ENCODE measurements at regions not wholly inside any gene's neighbourhood (a gene's known extent, or its start where the extent isn't known, plus 50 kb on each side); places are given as distances from the start of the nearest gene placed in this dataset.

DNA sequence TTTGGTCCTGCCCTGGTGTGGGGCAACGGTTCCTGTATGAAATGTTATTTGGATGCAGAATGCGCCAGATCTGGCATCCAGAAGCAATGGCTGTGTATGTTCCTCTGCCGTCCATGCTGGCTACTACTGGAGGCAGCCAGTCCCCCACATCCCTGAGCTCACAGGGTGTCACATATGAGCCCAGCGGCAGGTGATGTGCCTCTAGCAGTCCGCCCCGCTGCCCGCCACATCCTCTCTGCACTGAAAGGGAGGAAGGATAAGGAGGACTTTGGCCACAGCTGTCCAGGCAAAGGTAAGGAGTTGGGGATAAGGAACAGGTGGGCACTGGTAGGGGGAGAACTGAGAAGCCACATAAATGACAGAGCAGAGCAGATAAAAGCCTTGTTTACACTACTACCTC is 305.3 kb upstream of the DAB1 start:
- Mint-ChIP-seq H3K4me1 (no peaks in the 10 kb centered on the region), H3K36me3 (no peaks in the 10 kb centered on the region), H3K27ac (no peak overlapping the region), H3K4me3 (no peak overlapping the region), H3K27me3 (no peaks in the 10 kb centered on the region), H3K9me3 (peaks cover 0 to 3% (median 0%) of the 10 kb centered on the region in 7 donors)
- ATAC-seq (ENCODE audit: low read depth in 2 of 2), result no peak
- no peak for DNase-seq

DNA sequence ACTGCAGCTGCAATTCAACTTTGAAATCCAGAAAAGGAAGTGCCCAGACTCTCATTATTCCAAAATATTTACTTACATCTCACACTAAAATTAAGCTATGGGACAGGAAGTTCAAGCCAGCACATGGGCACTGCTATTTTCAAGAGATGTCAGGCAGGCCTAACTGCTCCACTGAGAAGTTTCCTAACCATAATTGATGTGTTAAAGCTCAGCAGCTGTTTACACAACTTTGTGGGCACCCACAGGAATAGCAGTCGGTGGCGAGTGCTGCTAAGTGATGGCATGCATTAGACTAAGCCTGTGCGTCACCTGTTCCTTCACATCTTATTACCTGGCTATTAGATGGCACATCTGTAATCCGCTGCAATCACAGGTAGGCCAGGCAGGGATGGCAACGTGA is 303.3 kb upstream of the DAB1 start:
- no peak for DNase-seq
- Mint-ChIP-seq H3K9me3 (no peaks in the 10 kb centered on the region), H3K4me3 (no peak overlapping the region), H3K4me1 (no peaks in the 10 kb centered on the region), H3K27me3 (no peaks in the 10 kb centered on the region), H3K36me3 (no peaks in the 10 kb centered on the region), H3K27ac (no peak overlapping the region)
- no peak for ATAC-seq (ENCODE audit: low read depth in 2 of 2)

DNA sequence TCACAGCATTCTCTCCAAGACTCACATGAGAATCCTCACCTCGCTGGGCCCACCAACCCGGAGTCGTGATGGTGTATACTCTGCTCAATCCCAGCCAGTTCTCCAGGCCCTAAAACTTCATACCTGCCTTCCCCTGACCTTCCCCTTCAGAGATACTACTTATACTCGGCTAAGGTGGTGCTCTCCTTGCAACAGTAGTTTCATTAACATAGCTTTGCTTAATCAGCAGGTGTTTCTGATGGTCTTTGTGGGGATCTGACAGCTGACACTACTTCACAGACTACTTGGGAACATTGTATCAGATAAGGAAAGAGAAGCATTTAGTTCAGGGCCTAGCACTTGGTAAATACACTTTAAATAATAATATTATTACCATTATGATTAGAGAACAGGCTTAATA is 301.5 kb upstream of the DAB1 start:
- H3K27ac Mint-ChIP-seq, result no peak overlapping the region
- H3K9me3 Mint-ChIP-seq, result no peaks in the 10 kb centered on the region
- no peak for DNase-seq
- H3K27me3 Mint-ChIP-seq, result no peaks in the 10 kb centered on the region
- H3K4me3 Mint-ChIP-seq, result no peak overlapping the region
- no peak for ATAC-seq (ENCODE audit: low read depth in 2 of 2)
- H3K4me1 Mint-ChIP-seq, result no peaks in the 10 kb centered on the region
- H3K36me3 Mint-ChIP-seq, result no peaks in the 10 kb centered on the region

DNA sequence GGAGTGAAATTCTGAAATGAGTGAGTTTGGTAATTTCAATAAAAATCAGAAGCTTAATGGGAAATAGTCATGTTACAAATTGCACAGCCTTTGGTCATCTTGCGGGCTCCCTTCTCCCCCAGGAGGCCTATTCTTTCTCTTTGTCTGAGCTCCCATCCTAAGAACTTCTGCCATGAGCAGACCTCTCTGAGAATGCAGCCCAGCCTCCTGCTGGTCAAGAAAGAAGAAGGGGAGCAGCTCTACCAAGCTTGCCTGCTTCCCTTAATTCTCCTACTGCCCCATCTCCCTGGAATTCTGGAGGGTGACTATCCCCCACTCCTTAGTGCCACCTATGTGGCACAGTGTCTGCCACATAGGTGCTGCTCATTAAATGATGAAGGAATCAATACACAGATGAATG is 300.7 kb upstream of the DAB1 start:
- Mint-ChIP-seq H3K9me3 (peaks cover 0 to 1% (median 0%) of the 10 kb centered on the region in 7 donors), H3K27ac (no peak overlapping the region), H3K27me3 (no peaks in the 10 kb centered on the region), H3K4me3 (no peak overlapping the region), H3K36me3 (no peaks in the 10 kb centered on the region), H3K4me1 (no peaks in the 10 kb centered on the region)
- DNase-seq (no peak), ATAC-seq (ENCODE audit: low read depth in 2 of 2) (no peak)

DNA sequence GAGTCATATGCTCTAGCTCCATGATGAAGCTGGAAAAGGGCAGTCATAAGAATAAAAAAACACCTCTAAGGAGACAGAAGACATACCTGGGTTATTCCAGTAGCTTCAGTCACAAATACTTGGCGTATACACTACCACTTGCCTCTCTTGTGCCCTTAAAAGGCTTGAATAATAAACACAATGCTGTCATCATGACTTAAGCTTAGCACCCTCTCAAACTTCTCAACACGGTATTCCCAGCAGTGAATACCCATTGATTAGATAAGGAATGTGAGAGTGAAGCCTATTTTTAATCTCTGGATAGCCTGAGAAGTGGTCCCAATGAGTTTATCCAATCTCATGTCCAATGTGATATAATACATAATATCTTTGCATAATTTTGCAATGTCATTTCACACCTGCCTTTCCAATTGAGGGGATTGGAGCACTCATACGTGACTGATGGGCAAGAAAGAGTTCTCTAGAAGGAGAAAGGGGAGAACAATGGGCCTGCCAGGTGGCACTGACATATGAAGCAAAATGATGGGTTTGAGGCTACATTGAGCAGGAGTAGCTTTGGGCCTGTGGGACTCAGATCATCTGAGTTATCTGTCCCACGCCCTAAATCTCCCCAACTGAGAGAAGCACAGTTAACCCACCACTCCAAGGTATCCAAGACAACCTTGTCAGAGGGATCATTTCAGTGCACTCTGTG is 298.6 kb upstream of the DAB1 start:
- H3K36me3 Mint-ChIP-seq, result no peaks in the 10 kb centered on the region
- H3K9me3 Mint-ChIP-seq, result peaks cover 0 to 2% (median 0%) of the 10 kb centered on the region in 7 donors
- H3K27me3 Mint-ChIP-seq, result no peaks in the 10 kb centered on the region
- no peak overlapping the region for H3K4me3 Mint-ChIP-seq
- H3K27ac Mint-ChIP-seq, result no peak overlapping the region
- ATAC-seq (ENCODE audit: low read depth in 2 of 2) (no peak), DNase-seq (no peak)
- no peaks in the 10 kb centered on the region for H3K4me1 Mint-ChIP-seq

DNA sequence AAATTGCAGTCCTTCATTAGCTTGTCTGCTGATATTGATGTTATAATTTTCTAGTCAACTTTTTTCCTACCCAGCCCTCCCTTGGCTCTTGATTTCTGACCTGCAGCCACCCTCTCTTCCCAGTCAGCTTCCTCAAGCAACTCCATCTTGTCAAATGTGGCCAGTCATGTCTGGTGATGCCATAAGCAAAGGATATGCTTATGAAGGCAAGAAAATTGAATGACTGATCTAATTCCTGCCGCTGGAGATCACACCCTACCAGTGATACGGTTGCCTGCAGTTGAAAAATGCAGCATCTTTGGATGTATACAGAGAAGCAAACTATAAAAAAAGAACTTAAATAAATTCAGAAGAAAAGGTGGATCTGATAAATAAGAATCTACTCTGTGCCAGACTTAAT is 297.1 kb upstream of the DAB1 start:
- H3K9me3 Mint-ChIP-seq, result peaks cover 0 to 4% (median 0%) of the 10 kb centered on the region in 7 donors
- no peak overlapping the region for H3K27ac Mint-ChIP-seq
- H3K4me1 Mint-ChIP-seq, result no peaks in the 10 kb centered on the region
- H3K4me3 Mint-ChIP-seq, result no peak overlapping the region
- DNase-seq (no peak), ATAC-seq (ENCODE audit: low read depth in 2 of 2) (no peak)
- no peaks in the 10 kb centered on the region for H3K36me3 Mint-ChIP-seq
- no peaks in the 10 kb centered on the region for H3K27me3 Mint-ChIP-seq

DNA sequence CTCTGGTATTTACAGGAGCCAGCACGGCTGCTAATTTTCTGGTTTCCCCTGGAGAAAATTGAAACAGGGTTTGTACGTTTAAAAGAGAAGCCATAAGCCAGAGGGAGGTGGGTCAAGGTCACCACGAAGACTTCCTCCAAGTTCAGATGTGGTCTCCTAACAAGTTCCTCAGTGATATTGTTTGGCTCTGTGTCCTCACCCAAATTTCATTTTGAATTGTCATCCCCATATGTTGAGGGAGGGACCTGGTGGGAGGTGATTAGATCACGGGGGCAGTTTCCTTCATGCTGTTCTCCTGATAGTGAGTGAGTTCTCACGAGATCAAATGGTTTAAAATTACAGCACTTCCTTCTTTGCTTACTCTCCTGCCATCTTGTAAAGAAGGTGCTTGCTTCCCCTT is 295.4 kb upstream of the DAB1 start:
- Mint-ChIP-seq H3K4me3 (no peak overlapping the region), H3K36me3 (no peaks in the 10 kb centered on the region), H3K27me3 (no peaks in the 10 kb centered on the region), H3K4me1 (no peaks in the 10 kb centered on the region), H3K27ac (no peak overlapping the region), H3K9me3 (peaks cover 0 to 5% (median 2%) of the 10 kb centered on the region in 7 donors)
- ATAC-seq (ENCODE audit: low read depth in 2 of 2) (no peak), DNase-seq (no peak)

DNA sequence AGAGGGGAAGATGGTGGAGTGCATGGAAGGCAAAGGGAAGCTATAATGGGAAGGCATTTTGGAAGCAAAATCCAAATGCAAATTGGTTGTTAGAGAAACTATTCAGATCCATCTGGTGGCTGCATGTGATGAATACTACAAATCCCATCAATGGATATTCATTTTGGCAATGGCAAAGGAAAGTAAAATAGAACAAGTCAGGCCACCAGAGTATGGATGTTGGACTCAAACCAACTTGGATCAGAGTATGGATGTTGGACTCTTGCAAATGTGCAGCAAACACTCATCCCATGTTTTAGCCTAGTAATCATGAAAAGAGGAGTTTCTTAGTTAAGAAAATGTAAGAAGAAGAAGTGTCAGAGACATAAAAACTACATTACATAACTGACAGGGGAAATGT is 289.6 kb upstream of the DAB1 start:
- Mint-ChIP-seq H3K9me3 (peaks cover 0 to 9% (median 2%) of the 10 kb centered on the region in 7 donors), H3K27ac (no peak overlapping the region), H3K27me3 (peaks cover 0 to 8% (median 4%) of the 10 kb centered on the region in 3 donors), H3K4me1 (no peaks in the 10 kb centered on the region), H3K36me3 (no peaks in the 10 kb centered on the region), H3K4me3 (no peak overlapping the region)
- ATAC-seq (ENCODE audit: low read depth in 2 of 2) (no peak), DNase-seq (no peak)

DNA sequence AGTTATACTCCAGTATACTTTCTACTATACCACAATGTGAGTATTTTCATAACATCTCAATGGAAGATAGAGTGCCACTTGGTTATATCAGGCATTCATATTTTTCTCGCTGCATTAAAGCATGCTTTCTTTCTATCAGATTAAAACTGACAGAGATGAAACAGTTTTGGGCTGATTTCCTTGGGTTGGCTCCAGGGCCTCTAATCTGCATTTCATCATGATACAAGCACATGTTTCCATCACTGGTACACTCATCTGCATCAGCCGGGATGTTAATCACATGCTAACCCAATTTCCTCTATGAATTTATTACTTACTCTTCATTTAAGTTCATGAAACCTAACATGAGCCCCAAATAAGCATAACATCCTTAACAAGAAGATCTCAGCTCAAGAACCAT is 289.0 kb upstream of the DAB1 start:
- Mint-ChIP-seq H3K27ac (no peak overlapping the region), H3K4me1 (no peaks in the 10 kb centered on the region), H3K4me3 (no peak overlapping the region), H3K27me3 (peaks cover 4 to 8% (median 4%) of the 10 kb centered on the region in 3 donors), H3K9me3 (peaks cover 0 to 9% (median 2%) of the 10 kb centered on the region in 7 donors), H3K36me3 (no peaks in the 10 kb centered on the region)
- no peak for ATAC-seq (ENCODE audit: low read depth in 2 of 2)
- no peak for DNase-seq

DNA sequence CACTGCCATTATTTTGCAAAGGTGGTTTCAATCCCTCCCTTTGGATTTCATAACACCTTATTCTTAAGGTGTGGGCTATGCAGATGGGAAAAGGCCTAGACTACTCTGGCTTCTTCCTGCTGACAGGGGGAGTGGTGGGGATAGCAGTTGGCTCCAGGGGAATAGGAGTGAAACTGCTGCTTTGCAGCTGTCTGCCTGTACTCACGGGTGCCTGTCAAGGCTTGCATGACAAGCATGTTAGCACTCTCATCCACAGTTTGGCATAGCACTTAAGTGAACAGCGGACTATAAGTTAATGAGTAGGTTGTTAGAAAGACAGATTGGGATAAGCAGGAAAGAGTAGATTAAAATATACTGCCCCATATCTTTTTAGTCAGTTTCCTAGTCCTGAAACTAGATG is 287.5 kb upstream of the DAB1 start:
- ATAC-seq (ENCODE audit: low read depth in 2 of 2) (no peak), DNase-seq (no peak)
- H3K27ac Mint-ChIP-seq, result no peak overlapping the region
- H3K9me3 Mint-ChIP-seq, result peaks cover 0 to 9% (median 2%) of the 10 kb centered on the region in 7 donors
- no peak overlapping the region for H3K4me3 Mint-ChIP-seq
- H3K36me3 Mint-ChIP-seq, result no peaks in the 10 kb centered on the region
- no peaks in the 10 kb centered on the region for H3K4me1 Mint-ChIP-seq
- peaks cover 4 to 10% (median 8%) of the 10 kb centered on the region in 3 donors for H3K27me3 Mint-ChIP-seq

DNA sequence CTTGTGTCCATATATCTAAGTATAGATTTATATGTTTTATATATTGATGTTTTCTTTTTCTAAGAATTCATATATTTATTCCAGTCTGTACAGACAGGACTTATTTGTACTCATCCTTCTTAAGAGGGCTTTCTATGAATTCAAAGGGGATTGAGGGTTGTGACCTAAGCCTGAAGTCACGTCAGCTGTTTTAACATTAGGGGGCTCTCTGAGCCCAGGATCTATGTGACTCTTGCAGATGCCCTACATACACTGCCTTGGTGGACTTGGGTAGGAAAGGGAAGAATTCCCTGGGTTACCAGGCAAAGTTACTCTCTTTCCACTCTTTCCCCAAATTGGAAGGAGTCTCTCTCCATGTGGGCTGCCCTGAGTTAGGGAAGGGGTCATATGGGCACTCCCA is 283.8 kb upstream of the DAB1 start:
- H3K4me3 Mint-ChIP-seq, result no peak overlapping the region
- no peaks in the 10 kb centered on the region for H3K36me3 Mint-ChIP-seq
- no peaks in the 10 kb centered on the region for H3K4me1 Mint-ChIP-seq
- DNase-seq (no peak), ATAC-seq (ENCODE audit: low read depth in 2 of 2) (no peak)
- peaks cover 0 to 6% (median 3%) of the 10 kb centered on the region in 7 donors for H3K9me3 Mint-ChIP-seq
- peak overlapping the region in 1 of 6 donors; percentile 24 for H3K27ac Mint-ChIP-seq
- H3K27me3 Mint-ChIP-seq, result peaks cover 0 to 10% (median 0%) of the 10 kb centered on the region in 3 donors

DNA sequence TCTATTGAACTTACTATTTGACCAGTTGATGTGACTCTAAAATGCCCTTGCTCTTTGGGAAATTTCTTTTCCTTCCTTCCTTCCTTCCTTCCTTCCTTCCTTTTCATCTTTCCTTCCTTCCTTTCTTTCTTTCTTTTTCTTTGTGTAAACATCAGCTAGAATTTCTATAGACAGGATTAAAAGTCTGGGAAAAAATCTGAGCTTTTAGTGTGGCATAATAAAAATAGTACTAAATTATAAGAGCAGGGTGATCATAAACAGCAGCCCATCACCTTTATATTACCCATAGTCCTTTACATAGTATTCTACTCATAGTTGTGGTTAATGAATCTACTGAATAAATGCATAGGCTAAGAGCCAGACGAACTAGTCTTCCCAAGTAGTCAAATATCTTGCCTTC is 281.0 kb upstream of the DAB1 start:
- Mint-ChIP-seq H3K4me3 (no peak overlapping the region), H3K27ac (no peak overlapping the region), H3K9me3 (peaks cover 3 to 10% (median 6%) of the 10 kb centered on the region in 7 donors), H3K36me3 (no peaks in the 10 kb centered on the region), H3K4me1 (no peaks in the 10 kb centered on the region), H3K27me3 (peaks cover 0 to 10% (median 0%) of the 10 kb centered on the region in 3 donors)
- ATAC-seq (ENCODE audit: low read depth in 2 of 2) (no peak), DNase-seq (no peak)

DNA sequence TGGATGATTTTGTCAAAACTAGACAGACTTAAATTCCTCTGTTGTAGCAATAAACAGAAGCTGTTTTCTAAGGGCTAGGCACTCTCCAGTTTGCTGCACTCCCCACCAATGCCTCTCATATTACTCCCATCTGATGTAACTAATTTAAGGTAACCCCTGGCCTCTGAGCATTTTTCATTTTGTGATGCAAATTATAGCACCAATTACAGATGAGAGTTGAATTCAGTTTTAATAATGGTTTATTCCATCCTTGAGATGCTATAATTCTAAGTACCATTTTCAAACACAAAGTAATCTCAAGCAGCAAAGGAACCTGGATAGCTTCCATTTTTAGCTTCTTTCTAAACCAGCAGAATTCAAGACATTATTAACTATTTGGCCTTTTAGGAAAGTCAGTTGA is 280.4 kb upstream of the DAB1 start:
- no peak overlapping the region for H3K4me3 Mint-ChIP-seq
- DNase-seq (no peak), ATAC-seq (ENCODE audit: low read depth in 2 of 2) (no peak)
- peaks cover 0 to 10% (median 0%) of the 10 kb centered on the region in 3 donors for H3K27me3 Mint-ChIP-seq
- no peaks in the 10 kb centered on the region for H3K36me3 Mint-ChIP-seq
- no peak overlapping the region for H3K27ac Mint-ChIP-seq
- H3K4me1 Mint-ChIP-seq, result no peaks in the 10 kb centered on the region
- H3K9me3 Mint-ChIP-seq, result peaks cover 3 to 11% (median 6%) of the 10 kb centered on the region in 7 donors

DNA sequence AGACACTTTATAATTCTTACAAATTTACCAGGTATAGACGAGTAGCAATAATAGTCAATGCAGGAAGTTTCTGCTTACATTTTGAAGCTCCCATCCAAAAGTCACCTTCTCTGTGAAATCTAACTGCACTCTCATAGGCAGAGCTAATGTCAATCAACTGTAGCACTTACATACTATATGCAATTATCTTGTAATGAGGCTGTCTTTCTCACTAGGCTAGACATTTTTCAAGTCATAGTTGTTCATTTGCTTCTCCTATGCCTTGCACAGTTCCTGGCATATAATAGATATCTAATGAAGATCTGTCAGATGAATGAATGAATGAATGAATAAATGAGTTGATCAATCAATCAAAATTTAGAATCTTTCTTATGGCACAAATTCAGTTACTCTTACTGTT is 273.0 kb upstream of the DAB1 start:
- Mint-ChIP-seq H3K27ac (no peak overlapping the region), H3K4me1 (no peaks in the 10 kb centered on the region), H3K9me3 (peaks cover 9 to 27% (median 19%) of the 10 kb centered on the region in 7 donors), H3K27me3 (no peaks in the 10 kb centered on the region), H3K4me3 (no peak overlapping the region), H3K36me3 (no peaks in the 10 kb centered on the region)
- DNase-seq (no peak), ATAC-seq (ENCODE audit: low read depth in 2 of 2) (no peak)

DNA sequence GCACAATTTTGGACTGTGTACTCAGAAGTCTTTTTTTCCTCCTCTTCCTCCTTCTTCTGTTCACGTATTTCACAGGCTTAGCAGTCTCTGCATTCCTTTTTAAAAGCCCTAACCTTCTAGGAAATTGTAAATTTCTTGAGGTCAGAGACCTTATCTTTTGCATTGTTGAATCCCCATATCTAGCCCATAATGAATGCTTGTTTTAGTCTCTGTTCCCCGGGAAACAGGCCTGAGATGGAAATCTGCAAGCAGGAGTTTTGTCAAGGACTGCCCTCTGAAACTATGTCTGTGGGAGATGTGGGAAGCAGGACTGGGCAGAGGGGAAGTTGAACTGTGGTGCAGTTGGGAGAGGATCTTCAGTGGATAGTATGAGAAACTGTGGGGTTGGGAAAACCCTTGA is 272.2 kb upstream of the DAB1 start:
- H3K4me3 Mint-ChIP-seq, result no peak overlapping the region
- no peaks in the 10 kb centered on the region for H3K27me3 Mint-ChIP-seq
- H3K4me1 Mint-ChIP-seq, result no peaks in the 10 kb centered on the region
- DNase-seq (no peak), ATAC-seq (ENCODE audit: low read depth in 2 of 2) (no peak)
- peaks cover 9 to 28% (median 16%) of the 10 kb centered on the region in 7 donors for H3K9me3 Mint-ChIP-seq
- H3K36me3 Mint-ChIP-seq, result no peaks in the 10 kb centered on the region
- H3K27ac Mint-ChIP-seq, result no peak overlapping the region
